K562 (cell line): ENCODE measurements at regions not wholly inside any gene's neighbourhood (a gene's known extent, or its start where the extent isn't known, plus 50 kb on each side); places are given as distances from the start of the nearest gene placed in this dataset.

Experiments used
- ATAC-seq: fragments of 200-7000 bp; cut with Tn5 transposase; 3 replicates; pipeline ENCODE4 v1.9.1; 2020; ENCODE audit warnings: moderate library complexity
- BruUV-seq: library from RNA; stranded (reverse); fragments of 400-500 nt; replicated peaks from 2 replicates; lab custom pipeline; 2021; lab: Mats Ljungman, UMichigan
- CTCF ChIA-PET: fragments of 300-600 bp; formaldehyde crosslinking; extraction: SDS; loops from one replicate; lab custom pipeline; 2021; ENCODE audit warnings: low intra/inter-chr PET ratio; lab: Yijun Ruan, JAX
- POLR2A ChIA-PET: fragments of 300-600, 350-650 bp; sonication (Branson Sonifier 250); formaldehyde crosslinking; extraction: SDS; loops from one replicate; lab custom pipeline; 2021; ENCODE audit warnings: antibody characterized with exemption, inconsistent platforms; lab: Yijun Ruan, JAX
- DNase-seq, 4 experiments: peaks; one replicate each; pipeline versions ENCODE4 v3.0.0 to v3.0.0-alpha.2; 2011 to 2018; ENCODE audit warnings: low spot score in 3 of 4, mixed read lengths in 3 of 4; ENCODE audit errors: extremely low read depth in 1 of 4
- FAIRE-seq: peaks from 2 replicates; lab custom pipeline; 2011; peaks lifted over from hg19 to GRCh38; lab: Jason Lieb, UNC
- H2AFZ ChIP-seq: 2 replicates; pipeline ENCODE4 v1.6.0; 2011; ENCODE audit warnings: low read depth, low read length, control low read depth, inconsistent platforms
- H3K27ac ChIP-seq: fragments of 200-600 bp; 3 replicates; pipeline ENCODE4 v1.8.0; 2011; ENCODE audit warnings: low read depth, mild to moderate bottlenecking, control low read depth, inconsistent platforms, low read length, moderate library complexity, mixed read lengths; ENCODE audit errors: extremely low read depth
- H3K27me3 ChIP-seq, 2 experiments: fragments of 300-600 bp in 1 of 2; 2 replicates in 1 of 2; 3 replicates in 1 of 2; pipeline versions ENCODE4 v1.6.0 to v1.8.0; 2011; ENCODE audit warnings: inconsistent platforms in 2 of 2, low read length in 2 of 2, mild to moderate bottlenecking in 1 of 2, mixed read lengths in 1 of 2, moderate library complexity in 1 of 2; ENCODE audit not compliant: control insufficient read depth in 2 of 2, insufficient read depth in 2 of 2
- H3K36me3 ChIP-seq: fragments of 300-600 bp; 3 replicates; pipeline ENCODE4 v1.8.0; 2011; ENCODE audit warnings: mild to moderate bottlenecking, low read length, inconsistent platforms; ENCODE audit not compliant: control insufficient read depth, insufficient read depth
- H3K4me1 ChIP-seq, 2 experiments: fragments of 200-600 bp in 1 of 2; replicated peaks in 1 of 2; 2 replicates in 1 of 2; 3 replicates in 1 of 2; pipeline versions ENCODE4 v1.5.1 to v1.8.0; 2011; ENCODE audit warnings: inconsistent platforms in 2 of 2, low read length in 2 of 2, mild to moderate bottlenecking in 1 of 2, mixed read lengths in 1 of 2, moderate library complexity in 1 of 2; ENCODE audit not compliant: control insufficient read depth in 2 of 2, insufficient read depth in 2 of 2
- H3K4me2 ChIP-seq: 2 replicates; pipeline ENCODE4 v1.6.1; 2011; ENCODE audit warnings: low read length, control low read depth, inconsistent platforms, mixed read lengths; ENCODE audit not compliant: insufficient read depth
- H3K4me3 ChIP-seq: fragments of 200-600 bp; sonication (generic), shearing (Covaris generic); 2 replicates; pipeline ENCODE4 v1.5.1; 2016; ENCODE audit warnings: control low read depth, inconsistent platforms
- H3K79me2 ChIP-seq: fragments of 200-600 bp; 3 replicates; pipeline ENCODE4 v1.8.0; 2011; ENCODE audit warnings: low read length, inconsistent platforms; ENCODE audit not compliant: control insufficient read depth, insufficient read depth
- H3K9ac ChIP-seq, 2 experiments: 2 replicates each; pipeline versions ENCODE4 v1.6.0 to v1.6.1; 2011; ENCODE audit warnings: low read depth in 2 of 2, low read length in 2 of 2, control low read depth in 1 of 2, inconsistent platforms in 1 of 2, mild to moderate bottlenecking in 1 of 2, mixed read lengths in 1 of 2; ENCODE audit not compliant: insufficient read depth in 1 of 2
- H3K9me1 ChIP-seq: one replicate; pipeline ENCODE4 v1.6.0; 2011; ENCODE audit warnings: inconsistent platforms, mild to moderate bottlenecking, low read length, moderate library complexity; ENCODE audit not compliant: control insufficient read depth, insufficient read depth
- H3K9me3 ChIP-seq: replicated peaks from 2 replicates; pipeline ENCODE4 v1.5.1; 2011; ENCODE audit warnings: low read depth, low read length, inconsistent platforms; ENCODE audit not compliant: control insufficient read depth, insufficient read depth
- H4K20me1 ChIP-seq: replicated peaks from 2 replicates; pipeline ENCODE4 v1.6.1; 2011; ENCODE audit warnings: low read length, inconsistent platforms, mixed read lengths; ENCODE audit not compliant: control insufficient read depth, insufficient read depth
- ARID3A ChIP-seq: IDR thresholded peaks from 2 replicates; pipeline ENCODE4 v1.6.1; 2012; ENCODE audit warnings: low read depth, low read length, improper control_type of control experiment, borderline replicate concordance
- FOXM1 ChIP-seq, 2 experiments: fragments of 450-650 bp in 1 of 2; sonication (generic) in 1 of 2; formaldehyde crosslinking in 1 of 2; IDR thresholded peaks; 2 replicates each; pipeline versions ENCODE4 v1.6.1 to v1.9.0; 2017 to 2022; ENCODE audit warnings: low read depth in 2 of 2, mild to moderate bottlenecking in 2 of 2, missing genetic modification reagents in 1 of 2, moderate library complexity in 1 of 2
- IRF2 ChIP-seq: sonication (generic); formaldehyde crosslinking; IDR thresholded peaks from 2 replicates; pipeline ENCODE4 v1.8.1; 2022; ENCODE audit warnings: mild to moderate bottlenecking, missing genetic modification reagents
- PBX2 ChIP-seq, 2 experiments: IDR thresholded peaks in 1 of 2; conservative IDR thresholded peaks in 1 of 2; 2 replicates each; pipeline ENCODE4 v1.6.1; 2016; ENCODE audit warnings: low read depth in 2 of 2, mild to moderate bottlenecking in 1 of 2, missing compliant biosample characterization in 1 of 2, missing genetic modification characterization in 1 of 2, moderate library complexity in 1 of 2
- PRMT5 ChIP-seq: sonication (generic); formaldehyde crosslinking; IDR thresholded peaks from 2 replicates; pipeline ENCODE4 v1.5.0; 2020; ENCODE audit warnings: missing genetic modification reagents
- RBBP5 ChIP-seq: fragments of 200-600 bp; sonication (generic); IDR thresholded peaks from 2 replicates; pipeline ENCODE4 v1.6.1; 2012; ENCODE audit warnings: borderline replicate concordance, mild to moderate bottlenecking, low read length, control low read depth, inconsistent platforms; ENCODE audit not compliant: insufficient read depth, poor library complexity, severe bottlenecking
- RBM17 ChIP-seq: fragments of 200-400 bp; formaldehyde crosslinking; IDR thresholded peaks from 2 replicates; pipeline ENCODE4 v1.6.1; 2017; ENCODE audit warnings: low read depth, mild to moderate bottlenecking, low read length, borderline replicate concordance
- WGBS: fragments of 100-300 bp; shearing (Covaris generic); methylation state at CpG from one replicate; pipeline ENCODE4 v1.1.6; 2016; ENCODE audit warnings: low coverage, mixed read lengths; ENCODE audit not compliant: insufficient coverage; ENCODE audit errors: missing lambda C conversion rate; 5-methylcytosine and 5-hydroxymethylcytosine counted together
- in situ Hi-C: fragments of 300-500 bp; cut with MboI; formaldehyde crosslinking; loops from 4 replicates; pipeline ENCODE4 v1.15.0; 2018; ENCODE audit warnings: inconsistent platforms, mixed read lengths
- intact Hi-C: fragments of 100-400 bp; cut with micrococcal nuclease; formaldehyde crosslinking; loops from 2 replicates; pipeline ENCODE4 v1.14.2; 2022
- TF ChIP-seq, protein P1 (sequence below): fragments of 450-650 bp; IDR thresholded peaks from 2 replicates; pipeline ENCODE4 v1.6.1; 2018; ENCODE audit not compliant: partially characterized antibody

- TF ChIP-seq, protein P1, sequence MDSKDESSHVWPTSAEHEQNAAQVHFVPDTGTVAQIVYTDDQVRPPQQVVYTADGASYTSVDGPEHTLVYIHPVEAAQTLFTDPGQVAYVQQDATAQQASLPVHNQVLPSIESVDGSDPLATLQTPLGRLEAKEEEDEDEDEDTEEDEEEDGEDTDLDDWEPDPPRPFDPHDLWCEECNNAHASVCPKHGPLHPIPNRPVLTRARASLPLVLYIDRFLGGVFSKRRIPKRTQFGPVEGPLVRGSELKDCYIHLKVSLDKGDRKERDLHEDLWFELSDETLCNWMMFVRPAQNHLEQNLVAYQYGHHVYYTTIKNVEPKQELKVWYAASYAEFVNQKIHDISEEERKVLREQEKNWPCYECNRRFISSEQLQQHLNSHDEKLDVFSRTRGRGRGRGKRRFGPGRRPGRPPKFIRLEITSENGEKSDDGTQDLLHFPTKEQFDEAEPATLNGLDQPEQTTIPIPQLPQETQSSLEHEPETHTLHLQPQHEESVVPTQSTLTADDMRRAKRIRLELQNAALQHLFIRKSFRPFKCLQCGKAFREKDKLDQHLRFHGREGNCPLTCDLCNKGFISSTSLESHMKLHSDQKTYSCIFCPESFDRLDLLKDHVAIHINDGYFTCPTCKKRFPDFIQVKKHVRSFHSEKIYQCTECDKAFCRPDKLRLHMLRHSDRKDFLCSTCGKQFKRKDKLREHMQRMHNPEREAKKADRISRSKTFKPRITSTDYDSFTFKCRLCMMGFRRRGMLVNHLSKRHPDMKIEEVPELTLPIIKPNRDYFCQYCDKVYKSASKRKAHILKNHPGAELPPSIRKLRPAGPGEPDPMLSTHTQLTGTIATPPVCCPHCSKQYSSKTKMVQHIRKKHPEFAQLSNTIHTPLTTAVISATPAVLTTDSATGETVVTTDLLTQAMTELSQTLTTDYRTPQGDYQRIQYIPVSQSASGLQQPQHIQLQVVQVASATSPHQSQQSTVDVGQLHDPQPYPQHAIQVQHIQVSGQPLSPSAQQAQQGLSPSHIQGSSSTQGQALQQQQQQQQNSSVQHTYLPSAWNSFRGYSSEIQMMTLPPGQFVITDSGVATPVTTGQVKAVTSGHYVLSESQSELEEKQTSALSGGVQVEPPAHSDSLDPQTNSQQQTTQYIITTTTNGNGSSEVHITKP: peak; percentile 7
These were observed 90.4 kb upstream of the GNAZ start (continued) for GRCh38 chr22:22979954-22980353.

DNA sequence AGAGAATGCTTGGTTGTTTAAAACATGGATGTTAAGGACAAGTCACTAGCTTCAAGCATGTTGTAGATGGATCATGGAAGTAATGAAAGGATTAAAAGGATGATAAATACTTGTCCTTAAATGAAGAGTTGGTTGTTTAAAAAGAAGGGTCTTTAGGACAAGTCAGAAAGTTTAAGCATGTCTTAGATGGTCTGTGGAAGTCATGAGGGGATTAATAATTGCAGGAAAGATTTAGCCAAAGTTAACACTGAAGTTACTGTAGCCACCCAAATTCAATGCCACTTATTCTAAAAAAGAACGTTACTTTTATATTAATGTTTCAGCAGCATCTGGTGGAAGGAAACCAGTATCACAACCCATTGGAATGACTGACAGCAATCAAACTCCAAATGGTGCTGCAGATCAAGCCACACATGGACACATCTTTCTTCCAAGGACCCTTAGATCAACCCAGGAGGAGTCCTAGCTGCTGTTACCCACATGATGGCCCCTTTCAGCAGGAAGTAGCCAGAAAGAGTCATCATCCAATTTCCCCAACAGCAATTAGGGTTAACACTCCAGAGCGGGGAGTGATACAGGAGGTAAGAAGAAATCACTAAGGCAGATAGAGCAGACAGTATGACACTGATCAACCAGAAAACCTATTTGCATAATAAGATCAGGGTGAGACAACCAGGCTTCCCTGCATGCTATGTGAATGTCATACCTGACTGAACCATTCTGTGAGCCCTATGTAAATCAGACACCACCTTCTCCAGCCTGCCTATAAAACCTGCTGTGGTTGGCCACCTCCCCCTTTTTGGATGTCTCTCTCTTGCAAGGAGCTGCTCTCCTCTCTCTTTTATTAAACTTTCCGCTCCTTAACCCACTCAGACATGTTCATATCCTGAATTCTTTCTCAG is 88.4 kb upstream of the GNAZ start:
- in situ Hi-C loops: no loop called here
- no peaks in the 10 kb centered on the region for H3K79me2 ChIP-seq
- no peak for DNase-seq
- BruUV-seq: no TSS peak
- intact Hi-C loops: no loop called here
- WGBS: under 1% methylated on average over 3 of the region's 3 CpGs
- H3K36me3 ChIP-seq: no peaks in the 10 kb centered on the region
- H3K9ac ChIP-seq: no peak overlapping the region
- H3K4me1 ChIP-seq: no peaks in the 10 kb centered on the region
- H2AFZ ChIP-seq: no peak overlapping the region
- no peak overlapping the region for H3K27ac ChIP-seq
- H3K9me1 ChIP-seq: no peaks in the 10 kb centered on the region
- H3K4me2 ChIP-seq: no peak overlapping the region
- H3K9me3 ChIP-seq: peaks cover 7% of the 10 kb centered on the region
- peak; percentile 19 for ATAC-seq
- no peaks in the 10 kb centered on the region for H4K20me1 ChIP-seq
- H3K27me3 ChIP-seq: peaks cover 7 to 11% of the 10 kb centered on the region in 2 experiments; a peak in 3 of 5 replicates
- FAIRE-seq: no peak
- no peak overlapping the region for H3K4me3 ChIP-seq
- ChIA-PET POLR2A (interaction anchor here (0.6 to 2.6 kb wide), 3 partner anchors 11 to 132 kb away, joined by 5 to 9 read pairs (median 5); no protein-coding TSS in a partner anchor), CTCF (no interaction called here)
- TF ChIP-seq ARID3A (no peak), PRMT5 (CRISPR knock-in tag) (0 out of 2 replicates have a peak, but pooled peaks have one; percentile 23), IRF2 (0 out of 2 replicates have a peak, but pooled peaks have one; percentile 57), PBX2 (CRISPR knock-in tag; IDR thresholded peaks at IDR 0.05; ENCODE audit: low read depth) (peak; percentile 9; the same call in 1 of the 2 replicates), PBX2 (tag; conservative IDR thresholded peaks at IDR 0.05; ENCODE audit: low read depth) (no peak), RBBP5 (no peak), FOXM1 (IDR thresholded peaks at IDR 0.05; ENCODE audit: low read depth) (no peak), FOXM1 (CRISPR knock-in tag; IDR thresholded peaks at IDR 0.05; ENCODE audit: low read depth) (no peak), RBM17 (no peak)
